ENCODE measurements at regions not wholly inside any gene's neighbourhood (a gene's known extent, or its start where the extent isn't known, plus 50 kb on each side); places are given as distances from the start of the nearest gene placed in this dataset.
A peak's percentile ranks its signal among the peaks of the same experiment; 100 is the strongest.

DNA sequence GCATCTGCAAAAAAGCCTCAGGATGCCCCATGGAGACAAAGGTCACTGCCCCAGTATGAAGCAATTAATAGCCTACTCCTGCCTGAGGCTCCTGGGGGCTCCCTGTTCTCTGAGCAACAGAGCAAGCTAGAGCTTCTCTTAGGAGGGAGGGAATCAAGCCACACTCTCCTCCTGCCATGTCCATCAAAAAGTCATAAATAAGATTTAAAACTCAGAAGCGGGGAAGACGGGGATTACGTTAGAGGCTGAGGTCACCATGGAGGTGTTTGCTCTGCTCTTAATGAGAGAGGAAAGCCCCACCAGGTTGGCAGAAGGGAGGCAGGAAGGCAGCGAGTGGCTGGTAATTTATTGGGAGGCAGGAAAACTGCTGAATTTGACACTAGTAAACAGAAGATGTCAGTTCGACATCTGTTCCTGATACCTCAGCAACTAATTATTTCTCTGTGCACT is 98.4 kb upstream of the TNR start:
- TF ChIP-seq, protein P1, sequence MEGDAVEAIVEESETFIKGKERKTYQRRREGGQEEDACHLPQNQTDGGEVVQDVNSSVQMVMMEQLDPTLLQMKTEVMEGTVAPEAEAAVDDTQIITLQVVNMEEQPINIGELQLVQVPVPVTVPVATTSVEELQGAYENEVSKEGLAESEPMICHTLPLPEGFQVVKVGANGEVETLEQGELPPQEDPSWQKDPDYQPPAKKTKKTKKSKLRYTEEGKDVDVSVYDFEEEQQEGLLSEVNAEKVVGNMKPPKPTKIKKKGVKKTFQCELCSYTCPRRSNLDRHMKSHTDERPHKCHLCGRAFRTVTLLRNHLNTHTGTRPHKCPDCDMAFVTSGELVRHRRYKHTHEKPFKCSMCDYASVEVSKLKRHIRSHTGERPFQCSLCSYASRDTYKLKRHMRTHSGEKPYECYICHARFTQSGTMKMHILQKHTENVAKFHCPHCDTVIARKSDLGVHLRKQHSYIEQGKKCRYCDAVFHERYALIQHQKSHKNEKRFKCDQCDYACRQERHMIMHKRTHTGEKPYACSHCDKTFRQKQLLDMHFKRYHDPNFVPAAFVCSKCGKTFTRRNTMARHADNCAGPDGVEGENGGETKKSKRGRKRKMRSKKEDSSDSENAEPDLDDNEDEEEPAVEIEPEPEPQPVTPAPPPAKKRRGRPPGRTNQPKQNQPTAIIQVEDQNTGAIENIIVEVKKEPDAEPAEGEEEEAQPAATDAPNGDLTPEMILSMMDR (conservative IDR thresholded peaks at IDR 0.05) = no peak
- H3K27ac ChIP-seq = no peak overlapping the region

DNA sequence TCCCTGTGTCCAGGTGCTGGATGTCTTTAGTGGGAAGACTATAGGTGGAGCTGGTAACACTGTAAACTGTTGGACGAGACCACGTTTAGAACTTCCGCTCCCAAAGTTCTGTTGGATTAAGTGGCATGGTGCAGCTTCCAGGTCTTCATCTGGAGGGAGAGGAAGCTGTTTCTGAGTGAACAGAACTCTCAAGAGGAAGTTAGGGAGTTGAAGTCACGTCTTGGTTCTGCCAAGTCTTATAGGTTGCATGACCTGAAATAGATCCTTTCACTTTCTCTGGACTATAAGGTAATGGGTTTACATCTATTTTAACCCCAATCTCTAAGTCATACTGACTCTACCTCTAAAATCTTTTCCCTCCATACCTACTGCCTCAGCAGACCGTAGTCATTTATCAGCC is 97.4 kb upstream of the TNR start:
- no peak overlapping the region for H3K27ac ChIP-seq
- TF ChIP-seq, protein P1 (conservative IDR thresholded peaks at IDR 0.05) = no peak

DNA sequence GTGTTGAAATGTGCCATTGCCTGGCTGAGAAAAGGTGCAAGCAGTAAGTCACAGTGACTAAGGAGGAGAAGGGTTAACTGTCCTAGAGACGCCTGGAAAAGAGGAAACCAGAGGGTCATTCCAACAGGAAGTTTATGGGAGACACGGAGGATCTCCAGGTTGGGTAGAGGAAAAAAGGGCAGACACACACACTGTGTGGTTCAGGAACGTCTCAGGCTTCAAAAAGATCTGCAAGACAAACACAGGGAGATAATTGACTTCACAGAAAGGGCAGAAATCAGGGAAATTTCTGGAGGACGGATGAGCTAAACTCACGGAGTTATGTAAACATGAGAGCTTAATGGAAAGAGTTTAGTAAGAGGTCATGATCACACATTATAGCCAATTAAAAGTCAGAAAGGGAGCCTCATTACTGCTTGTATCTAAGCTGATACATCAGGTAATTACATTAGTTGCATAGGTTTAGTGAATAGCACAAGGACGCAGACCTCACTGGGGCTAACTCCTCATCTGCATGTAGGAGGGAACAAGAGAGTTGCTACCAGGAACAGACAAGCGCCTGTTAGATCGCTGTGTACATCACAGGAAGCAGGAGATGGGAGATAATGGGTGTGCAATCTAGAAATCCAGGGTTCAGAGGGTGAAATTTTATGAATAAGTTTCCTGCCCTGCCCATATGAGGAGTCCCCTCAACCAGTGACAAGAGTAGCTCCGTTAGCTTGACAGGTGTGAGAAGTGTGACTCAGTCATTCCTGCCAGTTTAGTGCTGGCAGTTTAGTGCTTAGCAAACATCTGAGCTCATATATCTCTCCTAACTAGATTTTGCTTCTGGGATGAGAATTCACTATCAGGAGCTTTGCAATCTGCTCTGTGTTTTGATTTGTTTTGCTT is 96.6 kb upstream of the TNR start:
- TF ChIP-seq, protein P1 (conservative IDR thresholded peaks at IDR 0.05) = no peak
- peak overlapping the region; percentile 15; the same call in 1 of the 2 replicates for H3K27ac ChIP-seq

DNA sequence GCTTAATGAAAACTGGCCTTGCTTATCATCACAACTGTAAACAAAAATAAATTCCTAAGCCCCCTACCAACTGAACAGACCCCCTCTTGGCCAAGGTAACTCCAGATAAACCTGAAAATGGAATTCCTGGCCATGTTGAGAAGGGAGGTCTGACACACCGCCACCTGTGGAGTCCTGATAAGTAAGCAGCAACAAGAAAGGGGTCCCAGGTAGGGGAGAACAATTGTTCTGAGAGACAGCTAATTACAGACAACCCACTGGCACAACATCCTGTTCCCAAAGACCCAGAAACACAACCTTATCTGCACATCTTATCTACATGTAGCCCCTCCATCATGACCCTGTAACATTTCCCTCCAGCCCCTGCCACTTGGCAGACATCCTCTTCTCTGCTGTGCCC is 91.2 kb upstream of the TNR start:
- TF ChIP-seq, protein P1 (conservative IDR thresholded peaks at IDR 0.05) = no peak
- no peak overlapping the region for H3K27ac ChIP-seq

DNA sequence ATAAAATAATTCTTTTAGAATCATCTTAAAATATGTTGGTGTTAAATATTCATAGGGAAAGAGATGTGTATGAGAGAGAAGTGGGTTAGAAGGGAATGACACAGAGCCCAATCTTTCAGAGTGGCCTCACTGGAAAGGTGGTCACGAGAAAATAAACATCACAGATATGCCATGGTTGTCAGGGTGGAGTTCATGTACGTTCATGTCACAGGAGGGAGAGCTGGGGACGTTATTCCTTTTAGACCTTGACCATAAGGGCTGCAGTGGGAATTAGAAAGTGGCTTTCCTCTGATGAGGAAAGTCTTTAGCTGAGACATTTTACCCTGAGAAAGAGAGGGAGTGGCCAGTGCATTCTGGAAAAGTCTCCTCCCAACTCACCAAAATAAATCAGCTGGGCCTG is 90.6 kb upstream of the TNR start:
- TF ChIP-seq, protein P1 (conservative IDR thresholded peaks at IDR 0.05) = no peak
- H3K27ac ChIP-seq = no peak overlapping the region

DNA sequence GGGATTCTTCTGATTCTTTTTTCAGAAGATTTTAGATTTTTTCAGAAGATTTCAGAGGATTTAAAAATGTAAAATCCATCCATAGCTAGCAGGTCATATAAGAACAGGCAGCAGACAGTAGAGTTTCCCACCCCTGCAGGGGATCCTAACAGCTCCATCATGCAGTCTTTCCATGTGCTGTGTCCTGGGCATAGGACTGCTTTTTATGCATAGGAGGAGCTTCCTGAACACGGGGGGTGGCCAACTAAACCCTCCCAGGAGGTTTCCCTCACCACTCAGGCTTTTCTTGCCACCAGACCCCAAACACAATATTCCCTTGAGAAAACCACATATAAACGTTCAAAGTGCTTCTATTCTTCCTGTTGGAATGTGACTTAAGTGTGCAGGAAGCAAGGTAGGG is 90.1 kb upstream of the TNR start:
- no peak overlapping the region for H3K27ac ChIP-seq
- TF ChIP-seq, protein P1 (conservative IDR thresholded peaks at IDR 0.05) = no peak

DNA sequence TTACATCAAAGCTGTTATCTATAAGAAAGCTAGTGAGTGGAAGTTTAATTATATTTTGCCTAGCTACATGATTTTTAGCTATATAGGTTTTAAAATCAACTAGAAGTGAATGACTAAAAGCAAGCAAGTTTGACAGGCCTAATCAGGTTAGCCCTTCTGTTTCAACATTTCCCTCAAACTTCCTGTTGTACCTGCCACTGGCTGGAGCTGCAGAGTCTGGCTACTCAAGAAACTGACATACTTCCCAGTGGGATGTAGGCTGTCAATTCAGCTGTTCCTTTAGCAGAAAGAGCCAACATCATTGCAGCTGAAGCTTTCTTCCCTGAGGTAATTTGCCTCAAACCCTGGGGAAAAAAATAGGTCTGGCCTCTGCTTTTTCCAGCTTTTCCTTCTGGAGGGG is 87.1 kb upstream of the TNR start:
- TF ChIP-seq, protein P1 (conservative IDR thresholded peaks at IDR 0.05) = no peak
- no peak overlapping the region for H3K27ac ChIP-seq

Measured in VCaP (cell line).